CD4-positive, alpha-beta T cell (primary cell): ENCODE measurements at regions not wholly inside any gene's neighbourhood (a gene's known extent, or its start where the extent isn't known, plus 50 kb on each side); places are given as distances from the start of the nearest gene placed in this dataset.

ENCODE experiments used
- ATAC-seq: fragments of 200-7000 bp; cut with Tn5 transposase; one replicate; pipeline ENCODE4 v1.10.0; 2022; ENCODE audit warnings: mild to moderate bottlenecking; ENCODE audit not compliant: poor library complexity
- CTCF ChIA-PET: fragments of 350-600 bp; sonication (Branson Sonifier 250); formaldehyde crosslinking; loops from one replicate; lab custom pipeline; 2021; ENCODE audit warnings: antibody characterized with exemption, inconsistent platforms; lab: Charles Lee
- POLR2A ChIA-PET: fragments of 350-600 bp; sonication (Branson Sonifier 250); formaldehyde crosslinking; loops from one replicate; lab custom pipeline; 2021; ENCODE audit warnings: antibody characterized with exemption, inconsistent platforms; lab: Charles Lee
- DNase-seq, 14 experiments: peaks; one replicate each; pipeline ENCODE4 v3.0.0-alpha.2; 2013 to 2020; ENCODE audit warnings: mixed read lengths in 2 of 14
- H3K27ac ChIP-seq, 2 donors: one replicate each; pipeline versions ENCODE4 v1.5.1 to v1.7.0; 2013; ENCODE audit warnings: low read length in 2 of 2, low read depth in 1 of 2, mild to moderate bottlenecking in 1 of 2
- H3K27me3 ChIP-seq, 2 experiments: 1 replicate in 1 of 2; 2 replicates in 1 of 2; pipeline versions ENCODE4 v1.6.1 to v1.7.0; 2013; ENCODE audit warnings: low read length in 2 of 2, control low read depth in 1 of 2, mild to moderate bottlenecking in 1 of 2, moderate library complexity in 1 of 2; ENCODE audit not compliant: insufficient read depth in 2 of 2, control insufficient read depth in 1 of 2
- H3K36me3 ChIP-seq: one replicate; pipeline ENCODE4 v1.6.1; 2013; ENCODE audit warnings: low read length, control low read depth; ENCODE audit not compliant: insufficient read depth
- H3K4me1 ChIP-seq: one replicate; pipeline ENCODE4 v1.6.1; 2013; ENCODE audit warnings: low read length, control low read depth; ENCODE audit not compliant: insufficient read depth
- H3K4me3 ChIP-seq: one replicate; pipeline ENCODE4 v1.5.1; 2013; ENCODE audit warnings: mild to moderate bottlenecking, low read length, moderate library complexity
- H3K9me3 ChIP-seq, 2 experiments: 1 replicate in 1 of 2; 2 replicates in 1 of 2; pipeline versions ENCODE4 v1.6.1 to v1.7.0; 2013; ENCODE audit warnings: low read length in 2 of 2, mild to moderate bottlenecking in 2 of 2, control low read depth in 1 of 2, moderate library complexity in 1 of 2; ENCODE audit not compliant: control insufficient read depth in 1 of 2, insufficient read depth in 1 of 2
- H3K27ac Mint-ChIP-seq: one replicate; pipeline ENCODE4 v1.8.0; 2020; ENCODE audit warnings: mixed read lengths
- H3K27me3 Mint-ChIP-seq: one replicate; pipeline ENCODE4 v1.8.0; 2021; ENCODE audit warnings: mixed read lengths
- H3K36me3 Mint-ChIP-seq: one replicate; pipeline ENCODE4 v1.8.0; 2021; ENCODE audit warnings: low read depth, mixed read lengths
- H3K4me1 Mint-ChIP-seq: one replicate; pipeline ENCODE4 v1.8.0; 2021; ENCODE audit warnings: low read depth, mixed read lengths
- H3K4me3 Mint-ChIP-seq: one replicate; pipeline ENCODE4 v1.8.0; 2020; ENCODE audit warnings: mild to moderate bottlenecking, mixed read lengths
- H3K9me3 Mint-ChIP-seq: one replicate; pipeline ENCODE4 v1.8.0; 2020; ENCODE audit warnings: mixed read lengths
- CTCF ChIP-seq: fragments of 200-600 bp; IDR thresholded peaks from one replicate; pipeline ENCODE4 v1.8.0; 2022; ENCODE audit warnings: antibody characterized with exemption, mild to moderate bottlenecking
- intact Hi-C, 2 experiments: fragments of 100-400 bp; cut with DNase I in 1 of 2; cut with micrococcal nuclease in 1 of 2; formaldehyde crosslinking; loops; one replicate each; pipeline versions ENCODE4 v1.15.1 to v1.9.0; 2023 to 2025; cut with DNase I, micrococcal nuclease

- peaks cover 26 to 100% of the 10 kb centered on the region in 2 experiments for H3K9me3 ChIP-seq
- intact Hi-C loops, result no loop called here
- H3K9me3 Mint-ChIP-seq, result no peaks in the 10 kb centered on the region
Measured at GRCh38 chr12:34400986-34401658, 378.8 kb downstream of the ALG10 start.

GRCh38 chr12:34401659-34402227 is 379.4 kb downstream of the ALG10 start:
- Mint-ChIP-seq H3K27ac (no peak overlapping the region), H3K4me1 (no peaks in the 10 kb centered on the region), H3K9me3 (no peaks in the 10 kb centered on the region), H3K27me3 (no peaks in the 10 kb centered on the region), H3K36me3 (no peaks in the 10 kb centered on the region), H3K4me3 (no peak overlapping the region)
- ChIA-PET CTCF (no interaction called here), POLR2A (no interaction called here)
- intact Hi-C loops, result no loop called here
- no peak overlapping the region for H3K27ac ChIP-seq
- H3K27me3 ChIP-seq, result no peaks in the 10 kb centered on the region
- H3K9me3 ChIP-seq, result peaks cover 32 to 100% of the 10 kb centered on the region in 2 experiments
- no peak for TF ChIP-seq CTCF
- DNase-seq (peak in 3 of 14 experiments; percentile 1 to 22 (median 2)), ATAC-seq (no peak)
- H3K4me1 ChIP-seq, result no peaks in the 10 kb centered on the region
- H3K36me3 ChIP-seq, result no peaks in the 10 kb centered on the region
- H3K4me3 ChIP-seq, result no peak overlapping the region

More at GRCh38 chr12:34400986-34401658, 378.8 kb downstream of the ALG10 start:
- DNase-seq, result peak in 3 of 14 experiments; percentile 2 to 27 (median 3)
- TF ChIP-seq CTCF, result no peak
- Histone ChIP-seq H3K4me1 (no peaks in the 10 kb centered on the region), H3K36me3 (no peaks in the 10 kb centered on the region), H3K27me3 (no peaks in the 10 kb centered on the region), H3K4me3 (no peak overlapping the region), H3K27ac (no peak overlapping the region)
- no peak for ATAC-seq
- no peaks in the 10 kb centered on the region for H3K27me3 Mint-ChIP-seq
- ChIA-PET POLR2A (no interaction called here), CTCF (no interaction called here)
- no peak overlapping the region for H3K4me3 Mint-ChIP-seq
- H3K36me3 Mint-ChIP-seq, result no peaks in the 10 kb centered on the region
- no peak overlapping the region for H3K27ac Mint-ChIP-seq
- no peaks in the 10 kb centered on the region for H3K4me1 Mint-ChIP-seq

- Histone ChIP-seq H3K27me3 (no peaks in the 10 kb centered on the region), H3K4me3 (no peak overlapping the region), H3K36me3 (no peaks in the 10 kb centered on the region), H3K4me1 (no peaks in the 10 kb centered on the region), H3K27ac (no peak overlapping the region), H3K9me3 (peaks cover 39 to 99% of the 10 kb centered on the region in 2 experiments)
- Mint-ChIP-seq H3K4me3 (no peak overlapping the region), H3K9me3 (no peaks in the 10 kb centered on the region), H3K27ac (no peak overlapping the region), H3K4me1 (no peaks in the 10 kb centered on the region), H3K27me3 (no peaks in the 10 kb centered on the region), H3K36me3 (no peaks in the 10 kb centered on the region)
- ChIA-PET POLR2A (no interaction called here), CTCF (no interaction called here)
- TF ChIP-seq CTCF, result no peak
- DNase-seq, result peak in 4 of 14 experiments; percentile 0 to 16 (median 4)
- no peak for ATAC-seq
- intact Hi-C loops, result no loop called here
Measured at GRCh38 chr12:34402228-34402898, 380.1 kb downstream of the ALG10 start.
